CD4-positive, alpha-beta T cell treated with Interleukin-15 for 4 hours (primary cell): ENCODE measurements at regions not wholly inside any gene's neighbourhood (a gene's known extent, or its start where the extent isn't known, plus 50 kb on each side); places are given as distances from the start of the nearest gene placed in this dataset.
"Not testable (repeated sequence)": the region's sequence is repeated elsewhere in the genome, so short reads cannot be mapped to it uniquely, and the experiment has no call there.

Source experiments
- DNase-seq: peaks from one replicate; pipeline ENCODE4 v3.0.0-alpha.2; 2020; ENCODE audit warnings: low spot score

DNA sequence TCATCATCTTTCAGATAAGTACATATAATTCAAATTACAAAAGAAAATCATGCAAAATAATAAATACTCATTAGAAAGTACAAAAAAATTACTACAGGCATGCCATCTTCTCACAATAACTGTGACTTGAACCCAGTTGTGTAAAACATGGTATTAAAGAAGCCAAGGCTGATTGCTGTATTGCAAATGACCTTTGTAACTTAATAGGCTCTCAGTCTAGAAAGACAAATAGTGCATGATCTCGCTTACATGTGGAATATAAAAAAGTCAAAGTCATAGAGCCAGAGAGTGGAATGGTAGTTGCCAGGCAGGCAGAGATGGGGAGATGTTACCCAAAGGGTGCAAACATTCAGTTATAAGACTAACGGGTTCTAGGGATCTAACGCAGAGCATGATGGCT, 626.1 kb downstream of the COL12A1 start:
- no peak for DNase-seq

DNA sequence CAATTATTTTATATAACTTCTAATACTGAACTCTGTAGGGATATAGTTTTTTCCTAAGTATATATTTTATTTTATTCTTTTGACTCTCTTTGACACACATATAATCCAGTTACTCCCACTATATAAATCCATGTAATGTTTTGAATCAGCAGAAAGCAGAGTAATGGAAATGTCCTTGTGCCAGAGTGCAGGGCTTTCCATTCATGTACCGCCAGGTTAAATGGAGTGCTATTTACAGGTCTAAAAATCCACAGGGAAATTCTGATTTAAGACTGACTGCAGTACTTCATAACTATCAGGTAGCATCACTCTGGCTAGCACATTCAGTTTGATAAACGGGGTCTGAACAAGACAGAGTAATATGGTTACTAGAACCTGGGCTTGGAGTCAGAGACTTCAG, 626.8 kb downstream of the COL12A1 start:
- DNase-seq: no peak

DNA sequence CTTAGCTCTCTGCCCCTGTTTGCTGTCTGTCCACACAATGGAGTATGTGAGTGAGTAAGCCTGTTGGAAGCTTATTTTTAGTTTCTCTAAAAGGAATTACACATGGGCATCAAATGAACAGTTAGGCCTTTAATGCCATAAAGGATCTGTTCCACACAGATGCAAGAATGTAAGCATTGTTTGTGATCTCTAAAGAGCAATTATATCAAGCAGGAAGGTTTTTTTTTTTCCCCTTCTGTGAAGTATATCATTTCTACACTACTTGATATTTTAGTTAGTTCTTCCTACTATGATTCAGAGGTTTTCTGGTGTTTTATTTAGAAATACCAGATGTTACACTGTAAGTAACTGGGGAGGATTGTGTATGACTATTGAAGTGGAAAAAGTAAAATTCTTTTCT, 627.5 kb downstream of the COL12A1 start:
- DNase-seq: no peak

DNA sequence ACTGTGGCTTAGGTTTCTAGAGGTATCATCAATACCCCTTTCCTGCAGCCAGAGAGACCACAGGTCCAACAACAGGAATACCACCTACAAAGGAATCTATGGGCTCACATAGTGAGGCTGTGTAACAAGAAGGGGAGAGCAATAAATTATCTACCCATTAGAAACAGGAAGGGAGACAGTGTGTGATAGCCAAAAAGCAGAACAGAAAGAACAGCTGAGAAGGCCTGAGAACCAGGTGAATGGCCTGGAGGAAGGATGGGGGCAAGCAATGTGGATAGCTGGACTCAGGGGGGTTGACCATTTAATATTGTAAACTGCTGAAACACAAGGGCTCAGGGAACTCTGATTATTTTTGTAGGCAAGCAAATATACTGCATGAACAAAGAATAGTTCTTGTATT, 628.2 kb downstream of the COL12A1 start:
- no peak for DNase-seq

DNA sequence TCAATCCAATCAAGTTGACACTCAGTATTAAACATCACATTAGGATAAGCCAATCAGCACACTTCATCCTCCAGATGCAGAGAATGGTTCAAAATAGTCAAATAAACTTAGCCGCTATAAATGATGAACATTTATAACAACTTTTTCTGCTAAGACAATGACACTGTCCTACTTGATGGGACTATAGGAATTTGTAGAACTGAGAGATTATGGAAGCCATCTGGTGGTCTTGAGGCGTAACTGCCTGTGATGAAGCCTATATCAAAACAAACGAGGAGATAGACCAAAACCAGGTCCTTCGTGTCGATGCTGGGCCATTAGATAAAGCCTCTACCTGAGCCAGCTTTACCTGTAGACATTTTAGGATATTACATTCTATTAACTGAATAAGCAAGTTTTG, 631.1 kb downstream of the COL12A1 start:
- no peak for DNase-seq

DNA sequence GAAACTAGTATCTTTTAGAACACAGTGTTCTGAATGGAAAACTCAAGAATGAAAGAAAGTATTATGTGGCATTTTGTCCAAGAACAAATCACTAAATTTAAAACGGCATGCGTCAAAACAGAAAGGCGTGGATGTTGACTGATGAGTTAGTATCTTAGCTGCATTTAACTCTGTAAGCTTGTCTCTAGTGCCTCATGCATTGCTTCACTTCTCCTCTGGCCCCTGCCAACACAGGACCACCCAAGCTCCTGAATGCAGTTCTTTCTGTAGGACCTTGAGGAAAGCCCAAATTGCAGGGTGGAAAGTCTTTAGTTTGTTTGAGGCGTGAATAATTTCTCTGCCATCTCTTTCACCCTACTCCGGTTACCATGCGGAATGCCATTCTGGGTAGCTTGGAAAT, 632.2 kb downstream of the COL12A1 start:
- no peak for DNase-seq

DNA sequence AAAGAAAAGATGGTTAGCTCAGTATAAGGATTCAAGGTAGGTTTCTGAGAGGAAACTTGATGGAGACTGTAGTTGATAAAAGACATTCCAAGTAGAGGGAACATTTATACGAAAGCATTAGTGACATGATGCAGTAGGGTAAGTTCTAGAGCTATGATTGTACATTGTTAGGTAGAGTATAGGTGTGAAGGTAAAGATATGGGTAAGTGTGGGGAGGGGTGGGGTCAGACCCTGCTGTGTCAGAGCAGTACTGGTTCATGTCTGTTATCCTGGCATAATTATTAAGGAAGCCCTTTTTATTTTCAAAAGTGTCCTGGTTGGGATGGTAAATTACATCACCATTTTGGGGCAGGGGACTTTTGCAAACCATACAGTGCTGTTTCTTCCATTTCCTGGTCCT, 635.8 kb downstream of the COL12A1 start:
- no peak for DNase-seq

DNA sequence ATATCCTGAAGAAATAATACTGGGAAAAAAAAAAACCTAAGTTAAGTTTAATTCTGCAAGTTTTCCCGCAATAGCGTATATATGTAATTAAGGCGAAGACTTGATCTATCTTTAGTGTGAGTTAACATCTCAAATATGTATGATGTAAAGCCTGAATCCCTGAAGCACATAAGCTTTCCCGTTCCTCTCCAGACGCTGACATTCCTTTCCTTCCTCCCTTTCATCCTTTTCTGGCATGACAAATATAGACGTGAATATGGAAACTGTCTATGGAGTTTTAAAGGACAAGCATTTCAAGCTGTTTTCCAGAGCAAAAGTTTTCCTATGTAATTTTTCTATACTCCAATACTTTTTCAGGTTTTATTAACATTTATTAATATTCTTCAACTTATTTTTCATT, 637.0 kb downstream of the COL12A1 start:
- no peak for DNase-seq

DNA sequence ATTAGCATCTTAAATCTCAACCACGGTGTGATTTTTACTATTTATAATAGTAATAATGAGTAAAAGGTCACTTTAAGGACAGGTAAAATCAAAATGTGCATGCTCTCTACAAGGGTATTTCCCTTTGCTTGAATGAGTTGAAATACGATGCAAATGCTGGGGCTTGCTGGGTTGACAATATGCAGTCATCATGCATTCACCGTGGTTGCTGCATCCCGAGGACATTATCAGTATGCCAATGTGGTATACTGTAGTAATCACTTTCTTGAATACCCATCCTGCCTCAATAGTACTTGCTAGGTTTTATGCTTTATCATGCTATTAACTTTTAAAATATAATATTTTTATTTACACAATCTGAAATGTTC, 637.9 kb downstream of the COL12A1 start:
- not testable (repeated sequence) for DNase-seq

DNA sequence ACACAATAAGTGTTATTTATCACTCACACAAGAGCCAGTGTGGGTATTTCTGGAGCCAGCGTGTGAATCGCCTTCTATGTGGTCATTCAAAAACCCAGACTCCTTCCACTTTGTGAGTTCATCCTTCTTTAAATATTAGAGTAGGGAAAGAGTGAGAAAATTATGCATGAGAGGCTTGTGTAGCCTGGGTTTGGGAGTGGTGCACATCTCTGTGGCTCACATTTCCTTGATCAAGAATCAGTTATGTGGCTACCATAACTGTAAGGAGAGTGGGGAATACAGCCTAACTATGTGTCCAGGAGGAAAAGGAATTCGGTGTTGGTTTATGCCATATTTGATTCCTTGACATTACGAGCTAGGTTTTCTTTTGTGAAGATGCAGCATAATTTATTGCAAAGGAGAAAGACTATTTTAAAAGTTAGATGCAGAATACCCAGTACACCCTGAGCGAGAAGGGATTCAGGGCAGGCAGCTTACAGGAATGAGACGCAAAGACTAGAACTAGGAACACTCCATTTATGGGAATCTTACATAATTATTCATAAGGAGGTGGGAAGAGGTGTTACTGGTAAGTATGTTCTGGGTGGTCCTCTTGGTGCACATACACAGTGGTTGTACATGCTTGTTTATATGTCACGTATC, 638.5 kb downstream of the COL12A1 start:
- no peak for DNase-seq

DNA sequence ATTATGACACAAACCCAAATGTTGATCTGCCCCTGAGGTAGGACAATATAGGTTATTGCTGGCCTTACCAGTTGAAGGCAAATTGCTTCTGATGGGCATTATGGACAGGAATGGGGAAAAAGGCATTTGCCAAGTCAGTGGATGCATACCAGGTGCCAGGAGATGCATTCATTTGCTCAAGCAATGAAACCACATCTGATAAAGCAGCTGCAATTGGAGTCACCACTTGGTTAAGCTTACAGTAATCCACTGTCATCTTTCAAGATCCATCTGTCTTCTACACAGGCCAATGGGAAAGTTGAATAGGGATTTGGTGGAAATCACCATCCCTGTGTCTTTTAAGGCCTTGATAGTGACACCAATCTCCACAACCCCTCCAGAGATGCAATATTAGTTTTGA, 648.6 kb downstream of the COL12A1 start:
- no peak for DNase-seq

DNA sequence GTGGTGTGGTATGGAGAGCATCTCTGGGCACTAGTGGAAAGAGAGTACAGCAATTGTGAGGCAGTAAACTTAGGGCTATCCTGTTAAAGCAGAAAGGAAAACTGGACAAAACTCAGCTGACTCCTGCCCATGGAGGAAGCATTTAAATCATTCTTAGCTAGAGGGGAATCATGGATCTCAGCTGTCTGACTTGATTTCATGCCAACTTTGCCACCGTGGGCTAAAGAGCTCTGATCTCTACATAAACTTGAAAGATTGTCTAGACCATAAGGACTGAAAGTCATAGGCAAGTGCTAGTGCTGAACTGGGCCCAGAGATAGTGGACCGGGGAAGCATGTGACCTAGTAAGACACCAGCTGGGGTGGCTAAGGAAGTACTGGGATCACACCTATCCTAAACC, 651.8 kb downstream of the COL12A1 start:
- no peak for DNase-seq

DNA sequence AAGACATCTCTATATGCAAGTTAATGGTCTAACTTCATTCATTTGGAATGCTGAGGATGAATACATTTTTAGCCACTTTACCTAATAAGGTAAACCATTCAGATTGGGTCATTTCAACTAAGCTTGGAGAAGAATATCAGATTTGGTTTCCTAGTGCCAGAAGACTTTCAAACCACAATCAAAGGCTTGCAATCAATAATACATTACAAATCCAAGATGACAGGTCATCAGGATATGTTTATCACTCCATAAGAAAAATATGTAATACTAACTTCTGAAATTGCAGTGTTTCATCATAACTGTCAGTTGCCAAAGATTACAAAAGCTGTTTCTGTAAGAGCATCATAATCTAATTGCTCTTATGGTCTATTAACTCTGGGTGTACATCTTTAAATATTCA, 654.0 kb downstream of the COL12A1 start:
- no peak for DNase-seq

DNA sequence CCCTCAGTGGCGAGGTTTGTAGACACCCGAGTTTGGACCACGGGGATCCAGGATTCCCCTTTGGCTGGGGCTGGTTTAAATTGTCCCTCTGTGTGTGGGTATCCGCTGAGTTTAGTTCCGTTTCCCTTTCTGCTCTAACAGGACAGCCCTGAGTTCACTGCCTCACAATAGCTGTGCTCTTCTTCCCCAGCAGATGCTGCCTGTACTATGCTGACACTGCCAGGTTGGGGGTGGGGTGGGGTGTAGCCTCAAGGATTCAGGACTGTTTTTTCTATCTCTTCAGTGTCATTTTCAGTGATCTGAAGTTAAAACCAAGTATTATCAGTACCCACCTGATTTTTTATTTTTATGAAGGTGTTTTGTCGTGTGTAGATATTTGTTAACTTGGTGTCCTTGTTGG, 655.0 kb downstream of the COL12A1 start:
- no peak for DNase-seq

DNA sequence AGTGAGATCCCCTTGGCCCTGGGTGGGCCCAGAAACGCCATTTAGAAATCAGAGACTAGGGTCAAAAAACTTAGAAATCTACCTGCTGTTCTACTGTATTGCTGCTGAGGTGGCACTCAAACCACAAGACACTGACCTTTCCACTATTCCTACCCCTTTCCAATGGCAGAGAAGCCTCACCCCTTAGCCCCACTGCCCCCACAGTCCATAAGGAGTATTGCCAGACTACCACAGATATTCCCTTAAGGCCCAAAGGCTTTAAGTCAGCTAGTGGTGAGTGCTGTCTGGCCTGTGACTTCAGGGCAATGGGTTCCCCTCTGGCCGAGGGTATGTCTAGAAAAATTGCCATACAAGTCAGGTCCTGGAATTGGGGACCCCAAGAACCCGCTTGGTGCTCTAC, 656.1 kb downstream of the COL12A1 start:
- no peak for DNase-seq

DNA sequence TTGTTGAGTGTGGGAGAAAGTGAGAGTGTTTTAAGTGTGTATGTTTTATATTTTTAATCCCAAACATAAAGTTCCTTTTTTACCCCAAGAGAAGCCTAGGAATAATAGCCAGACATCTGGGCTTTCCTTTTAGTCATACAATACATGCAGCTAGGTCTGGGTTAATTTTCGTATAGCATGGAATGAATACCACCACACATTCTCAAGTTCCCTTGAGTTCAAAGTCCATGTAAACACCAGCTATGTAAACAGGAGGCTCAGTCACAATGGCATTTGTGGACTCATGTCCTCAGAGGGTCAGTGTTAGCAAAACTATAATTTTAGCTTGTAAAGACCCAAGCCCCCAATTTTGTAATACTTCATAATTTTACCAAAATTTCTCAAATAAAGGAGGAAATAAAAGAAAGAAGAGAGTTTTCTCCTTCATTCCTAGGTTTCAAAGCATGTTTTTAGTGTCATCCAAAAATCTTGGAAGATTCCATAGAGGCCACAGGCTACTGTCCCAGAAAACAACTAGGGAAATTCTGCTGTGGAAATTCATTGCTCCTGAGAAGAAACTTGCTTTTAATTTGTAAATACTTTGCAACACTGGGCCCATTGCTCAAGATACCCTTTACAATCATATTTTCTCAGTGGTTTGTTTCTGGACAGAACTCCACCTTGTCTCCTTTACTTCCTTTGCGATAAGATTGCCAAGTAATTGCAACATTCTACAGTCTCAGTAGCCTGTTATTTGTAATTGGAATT, 671.2 kb downstream of the COL12A1 start:
- DNase-seq: no peak

DNA sequence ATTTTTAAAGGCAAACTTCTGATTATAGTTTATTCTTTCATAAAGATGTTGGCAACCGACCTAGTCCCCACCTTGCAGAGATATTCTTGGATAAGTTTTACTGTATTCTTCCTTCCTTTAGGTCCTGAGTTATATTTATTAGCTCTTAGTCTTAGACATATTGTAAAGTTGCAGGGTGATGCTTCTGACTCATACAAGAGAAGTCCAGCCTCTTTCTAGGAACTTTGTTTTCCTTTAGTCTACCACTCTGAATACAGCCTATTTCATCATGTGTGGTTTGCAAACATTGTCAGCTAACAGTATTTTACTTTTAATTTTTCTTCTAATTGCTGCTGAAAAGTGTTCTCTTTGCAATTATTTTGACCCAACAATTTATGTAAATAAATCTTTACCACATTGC, 686.7 kb downstream of the COL12A1 start:
- no peak for DNase-seq

DNA sequence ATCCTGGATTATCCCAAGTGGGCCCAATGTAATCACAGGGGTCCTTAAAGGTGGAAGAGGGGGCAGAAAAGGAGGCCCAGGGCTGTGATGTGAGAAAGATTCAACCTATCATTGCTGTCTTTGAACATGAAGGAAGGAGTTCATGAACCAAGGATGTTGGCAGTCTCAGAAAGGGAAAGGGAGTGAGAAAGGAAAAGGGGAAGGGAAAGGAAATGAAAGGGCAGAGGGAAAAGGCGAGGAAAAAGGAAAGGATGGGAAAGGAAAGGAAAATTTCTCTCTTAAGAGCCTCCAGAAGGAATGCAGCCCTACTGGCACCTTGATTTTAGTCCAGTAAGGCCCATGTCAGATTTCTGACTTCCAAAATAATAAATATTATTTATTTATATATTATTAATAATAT, 687.8 kb downstream of the COL12A1 start:
- no peak for DNase-seq

DNA sequence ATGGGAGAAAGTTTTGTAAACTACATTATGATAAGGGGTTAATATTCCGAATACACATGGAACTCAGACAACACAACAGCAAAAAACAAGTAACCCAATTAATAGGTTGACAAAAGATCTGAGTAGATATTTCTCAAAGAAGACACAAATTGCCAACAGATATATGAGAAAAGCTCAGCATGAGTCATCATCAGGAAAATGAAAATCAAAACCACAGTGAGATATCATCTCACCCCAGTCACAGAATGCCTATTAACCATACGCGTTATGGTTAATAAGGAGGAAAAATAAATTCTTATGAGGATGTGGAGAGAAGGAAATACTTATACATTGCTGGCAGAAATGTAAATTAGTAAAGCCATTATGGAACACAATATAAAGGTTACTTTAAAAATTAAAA, 695.0 kb downstream of the COL12A1 start:
- no peak for DNase-seq

DNA sequence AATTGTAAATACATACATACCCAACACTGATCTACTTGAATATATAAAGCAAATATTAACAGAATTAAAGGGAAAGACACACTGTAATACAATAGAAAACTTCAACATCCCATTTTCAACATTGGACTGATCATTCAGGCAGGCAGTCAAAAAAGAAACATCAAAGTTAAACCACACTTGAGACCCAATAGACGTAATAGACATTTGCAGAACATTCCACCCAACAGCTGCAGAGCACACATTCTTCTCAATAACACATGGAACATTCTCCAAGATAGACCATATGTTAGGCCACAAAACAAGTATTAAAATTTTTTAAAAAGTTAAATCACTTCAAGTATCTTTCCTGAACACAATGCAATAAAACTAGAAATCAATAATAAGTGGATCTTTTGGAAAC, 698.2 kb downstream of the COL12A1 start:
- DNase-seq: no peak

DNA sequence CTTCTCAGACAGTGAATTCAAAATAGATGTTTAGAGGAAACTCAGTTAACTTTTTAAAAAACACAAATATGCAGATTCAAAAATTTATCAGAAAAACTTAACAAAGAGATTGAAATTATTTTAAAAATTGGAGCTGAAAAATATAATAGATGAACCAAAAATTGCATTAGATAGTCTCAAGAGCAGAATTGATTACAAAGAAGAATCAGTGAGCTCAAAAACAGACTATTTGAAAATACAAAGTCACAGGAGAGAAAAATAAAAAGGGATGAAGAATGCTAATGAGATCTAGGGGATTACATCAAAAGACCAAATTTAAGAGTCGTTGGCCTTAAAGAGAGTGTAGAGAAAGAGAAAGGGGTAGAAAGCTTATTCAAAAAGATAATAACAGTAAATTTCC, 700.5 kb downstream of the COL12A1 start:
- DNase-seq: no peak

DNA sequence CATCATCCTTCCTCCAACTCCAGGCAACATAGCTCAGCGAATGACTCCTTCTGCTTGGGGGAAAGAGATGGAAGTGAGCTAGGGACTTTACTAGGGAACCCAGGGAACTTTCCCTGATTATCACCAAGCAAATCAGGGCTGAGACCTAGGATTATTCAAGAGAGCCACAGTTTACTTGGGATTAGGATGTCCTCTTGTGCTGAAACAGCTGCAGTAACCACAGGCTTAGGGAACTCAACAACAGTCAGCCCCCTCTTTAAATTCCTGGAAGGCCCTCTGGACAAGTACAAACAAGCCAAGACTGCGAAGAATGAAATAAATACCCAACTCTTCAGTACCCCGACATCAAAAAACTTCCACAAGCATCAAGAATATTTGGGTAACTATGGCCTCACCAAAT, 700.9 kb downstream of the COL12A1 start:
- DNase-seq: no peak

DNA sequence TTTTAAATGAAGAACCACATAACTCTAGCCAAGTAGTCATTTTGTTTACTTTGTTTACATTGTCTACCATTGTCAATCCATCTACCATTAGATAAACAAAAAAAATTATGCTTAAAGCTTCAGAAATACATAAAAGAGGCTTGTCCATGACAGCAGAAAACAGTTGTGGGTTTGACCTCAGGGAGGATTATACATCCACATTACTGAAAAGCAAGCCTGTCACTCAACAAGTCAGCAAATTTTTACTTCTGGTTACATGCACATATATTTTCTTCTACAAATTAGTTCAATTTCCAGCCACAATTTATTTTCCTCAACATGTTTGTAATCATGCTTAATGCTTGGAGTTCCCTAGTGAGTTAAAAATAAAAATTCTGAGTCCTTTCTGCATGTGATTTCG, 713.3 kb downstream of the COL12A1 start:
- DNase-seq: no peak

DNA sequence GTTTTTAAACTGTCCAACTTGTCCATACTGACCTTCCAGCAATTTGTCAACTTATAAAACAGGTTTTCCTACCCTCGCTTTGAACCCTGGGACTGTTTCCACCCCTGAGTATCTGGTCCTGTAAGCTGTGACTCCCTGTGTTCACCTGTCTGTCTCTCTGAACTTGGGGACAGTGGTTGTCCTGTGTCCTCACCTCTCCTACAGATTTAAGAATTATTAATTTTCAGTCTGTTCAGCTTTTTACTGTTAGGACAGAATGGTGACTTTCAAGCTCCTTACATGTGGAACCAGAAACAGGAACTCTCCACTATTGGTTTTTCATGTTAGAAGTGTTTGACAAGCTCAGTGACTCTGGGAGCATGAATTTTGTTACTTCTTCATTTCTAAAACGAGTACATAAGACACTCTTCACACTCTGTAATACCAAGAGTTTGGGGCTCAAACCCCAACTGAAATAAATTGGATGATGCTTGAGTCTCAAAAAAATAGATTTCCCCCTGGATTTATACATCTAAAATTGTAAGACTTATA, 713.9 kb downstream of the COL12A1 start:
- no peak for DNase-seq
